Nephron (organoid): ENCODE measurements at regions not wholly inside any gene's neighbourhood (a gene's known extent, or its start where the extent isn't known, plus 50 kb on each side); places are given as distances from the start of the nearest gene placed in this dataset.

Source experiments
- H3K27ac Mint-ChIP-seq, 3 experiments: 2 replicates each; pipeline ENCODE4 v1.8.0; 2020; ENCODE audit warnings: mixed read lengths in 3 of 3, mild to moderate bottlenecking in 2 of 3, moderate library complexity in 1 of 3
- H3K27me3 Mint-ChIP-seq: 2 replicates; pipeline ENCODE4 v1.8.0; 2021; ENCODE audit warnings: low read depth, mild to moderate bottlenecking, moderate library complexity, mixed read lengths
- H3K36me3 Mint-ChIP-seq: 2 replicates; pipeline ENCODE4 v1.8.0; 2020; ENCODE audit warnings: low read depth, mixed read lengths
- H3K4me1 Mint-ChIP-seq: 2 replicates; pipeline ENCODE4 v1.8.0; 2020; ENCODE audit warnings: mixed read lengths
- H3K4me3 Mint-ChIP-seq, 3 experiments: 2 replicates each; pipeline ENCODE4 v1.8.0; 2020; ENCODE audit warnings: mild to moderate bottlenecking in 3 of 3, mixed read lengths in 3 of 3, moderate library complexity in 2 of 3
- H3K9me3 Mint-ChIP-seq: 2 replicates; pipeline ENCODE4 v1.8.0; 2020; ENCODE audit warnings: mixed read lengths
- TF ChIP-seq, protein P1 (sequence below), 3 experiments: fragments of 200-600 bp; sonication (generic); IDR thresholded peaks; one replicate each; pipeline ENCODE4 v1.5.0; 2021; ENCODE audit warnings: antibody characterized with exemption in 3 of 3; ENCODE audit not compliant: unreplicated experiment in 3 of 3

GRCh38 chr14:53872681-53873089, 83.9 kb downstream of the BMP4 start:
- peaks cover 3% of the 10 kb centered on the region for H3K27me3 Mint-ChIP-seq
- H3K4me1 Mint-ChIP-seq: peaks cover 20% of the 10 kb centered on the region
- H3K36me3 Mint-ChIP-seq: peaks cover 5% of the 10 kb centered on the region
- TF ChIP-seq, protein P1, sequence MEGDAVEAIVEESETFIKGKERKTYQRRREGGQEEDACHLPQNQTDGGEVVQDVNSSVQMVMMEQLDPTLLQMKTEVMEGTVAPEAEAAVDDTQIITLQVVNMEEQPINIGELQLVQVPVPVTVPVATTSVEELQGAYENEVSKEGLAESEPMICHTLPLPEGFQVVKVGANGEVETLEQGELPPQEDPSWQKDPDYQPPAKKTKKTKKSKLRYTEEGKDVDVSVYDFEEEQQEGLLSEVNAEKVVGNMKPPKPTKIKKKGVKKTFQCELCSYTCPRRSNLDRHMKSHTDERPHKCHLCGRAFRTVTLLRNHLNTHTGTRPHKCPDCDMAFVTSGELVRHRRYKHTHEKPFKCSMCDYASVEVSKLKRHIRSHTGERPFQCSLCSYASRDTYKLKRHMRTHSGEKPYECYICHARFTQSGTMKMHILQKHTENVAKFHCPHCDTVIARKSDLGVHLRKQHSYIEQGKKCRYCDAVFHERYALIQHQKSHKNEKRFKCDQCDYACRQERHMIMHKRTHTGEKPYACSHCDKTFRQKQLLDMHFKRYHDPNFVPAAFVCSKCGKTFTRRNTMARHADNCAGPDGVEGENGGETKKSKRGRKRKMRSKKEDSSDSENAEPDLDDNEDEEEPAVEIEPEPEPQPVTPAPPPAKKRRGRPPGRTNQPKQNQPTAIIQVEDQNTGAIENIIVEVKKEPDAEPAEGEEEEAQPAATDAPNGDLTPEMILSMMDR (IDR thresholded peaks at IDR 0.05; ENCODE audit: unreplicated experiment in 3 of 3): no peak
- peak overlapping the region; percentile 36 to 81 (median 50) for H3K27ac Mint-ChIP-seq
- H3K9me3 Mint-ChIP-seq: peaks cover 13% of the 10 kb centered on the region
- H3K4me3 Mint-ChIP-seq: no peak overlapping the region

- Mint-ChIP-seq H3K27me3 (peaks cover 3% of the 10 kb centered on the region), H3K36me3 (peaks cover 5% of the 10 kb centered on the region), H3K4me3 (no peak overlapping the region), H3K9me3 (peaks cover 10% of the 10 kb centered on the region), H3K4me1 (peaks cover 20% of the 10 kb centered on the region), H3K27ac (peak overlapping the region; percentile 36 to 81 (median 40))
- TF ChIP-seq, protein P1 (IDR thresholded peaks at IDR 0.05; ENCODE audit: unreplicated experiment in 3 of 3): no peak
These were observed 84.7 kb downstream of the BMP4 start for GRCh38 chr14:53871951-53872350.

GRCh38 chr14:53871011-53871410, 85.6 kb downstream of the BMP4 start:
- no peaks in the 10 kb centered on the region for H3K36me3 Mint-ChIP-seq
- TF ChIP-seq, protein P1 (IDR thresholded peaks at IDR 0.05; ENCODE audit: unreplicated experiment in 3 of 3): no peak
- peaks cover 4% of the 10 kb centered on the region for H3K9me3 Mint-ChIP-seq
- peaks cover 20% of the 10 kb centered on the region for H3K4me1 Mint-ChIP-seq
- no peak overlapping the region for H3K4me3 Mint-ChIP-seq
- peaks cover 10% of the 10 kb centered on the region for H3K27me3 Mint-ChIP-seq
- H3K27ac Mint-ChIP-seq: peak overlapping the region; percentile 20 to 60 (median 27)

GRCh38 chr14:53865711-53866110, 90.9 kb downstream of the BMP4 start:
- H3K4me3 Mint-ChIP-seq: no peak overlapping the region
- TF ChIP-seq, protein P1 (IDR thresholded peaks at IDR 0.05; ENCODE audit: unreplicated experiment in 3 of 3): no peak
- H3K9me3 Mint-ChIP-seq: peaks cover 4% of the 10 kb centered on the region
- peaks cover 15% of the 10 kb centered on the region for H3K27me3 Mint-ChIP-seq
- H3K27ac Mint-ChIP-seq: no peak overlapping the region
- H3K36me3 Mint-ChIP-seq: no peaks in the 10 kb centered on the region
- no peaks in the 10 kb centered on the region for H3K4me1 Mint-ChIP-seq

GRCh38 chr14:53861781-53862180, 94.8 kb downstream of the BMP4 start:
- H3K36me3 Mint-ChIP-seq: no peaks in the 10 kb centered on the region
- no peak overlapping the region for H3K4me3 Mint-ChIP-seq
- H3K4me1 Mint-ChIP-seq: no peaks in the 10 kb centered on the region
- TF ChIP-seq, protein P1 (IDR thresholded peaks at IDR 0.05; ENCODE audit: unreplicated experiment in 3 of 3): no peak
- no peak overlapping the region for H3K27ac Mint-ChIP-seq
- H3K27me3 Mint-ChIP-seq: peaks cover 15% of the 10 kb centered on the region
- H3K9me3 Mint-ChIP-seq: no peaks in the 10 kb centered on the region

DNA sequence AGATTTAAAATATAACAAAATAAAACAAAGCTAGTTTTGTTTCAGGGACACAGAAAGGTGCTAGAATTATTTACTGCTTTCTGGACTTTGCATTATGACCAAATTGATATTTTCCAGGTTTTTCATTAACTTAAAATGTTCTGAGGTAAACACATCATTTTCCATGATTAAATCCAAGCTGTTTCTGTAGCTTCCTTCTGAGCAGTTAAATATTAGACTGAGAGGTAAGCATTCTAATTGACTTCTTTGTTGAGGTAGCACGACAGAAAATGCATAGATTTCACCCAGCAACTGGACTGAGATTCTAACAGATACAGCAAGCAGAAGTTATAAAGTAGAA, 98.3 kb downstream of the BMP4 start:
- Mint-ChIP-seq H3K4me1 (no peaks in the 10 kb centered on the region), H3K9me3 (no peaks in the 10 kb centered on the region), H3K27me3 (peaks cover 8% of the 10 kb centered on the region), H3K4me3 (no peak overlapping the region), H3K36me3 (no peaks in the 10 kb centered on the region), H3K27ac (peak overlapping the region; percentile 81 to 95 (median 83))
- TF ChIP-seq, protein P1 (IDR thresholded peaks at IDR 0.05; ENCODE audit: unreplicated experiment in 3 of 3): no peak
